GM10266 (cell line): ENCODE measurements at regions not wholly inside any gene's neighbourhood (a gene's known extent, or its start where the extent isn't known, plus 50 kb on each side); places are given as distances from the start of the nearest gene placed in this dataset.

Experiments
- DNase-seq: peaks from one replicate; pipeline ENCODE4 v3.0.0; 2012; ENCODE audit errors: extremely low spot score
- CTCF ChIP-seq: IDR thresholded peaks from 2 replicates; pipeline ENCODE4 v1.5.1; 2012; ENCODE audit warnings: mild to moderate bottlenecking, low read depth; ENCODE audit not compliant: control insufficient read depth, insufficient read depth; ENCODE audit errors: missing control alignments

GRCh38 chr6:127053875-127054235 is 64.6 kb upstream of the RSPO3 start:
- DNase-seq = no peak
- TF ChIP-seq CTCF = no peak

GRCh38 chr6:127058027-127058426 is 60.4 kb upstream of the RSPO3 start:
- TF ChIP-seq CTCF = no peak
- no peak for DNase-seq

- DNase-seq = no peak
- TF ChIP-seq CTCF = no peak
Observed at GRCh38 chr6:127058936-127059335, 59.5 kb upstream of the RSPO3 start.
